MV-4-11 (cell line): ENCODE measurements at regions not wholly inside any gene's neighbourhood (a gene's known extent, or its start where the extent isn't known, plus 50 kb on each side); places are given as distances from the start of the nearest gene placed in this dataset.
A peak's percentile ranks its signal among the peaks of the same experiment; 100 is the strongest.

Experiments
- DNase-seq: peaks from one replicate; lab custom pipeline; 2025; lab: John Stamatoyannopoulos, UW

- DNase-seq = peak; percentile 82
These were observed 213.9 kb upstream of the CNR1 start for GRCh38 chr6:88380083-88380482.

DNA sequence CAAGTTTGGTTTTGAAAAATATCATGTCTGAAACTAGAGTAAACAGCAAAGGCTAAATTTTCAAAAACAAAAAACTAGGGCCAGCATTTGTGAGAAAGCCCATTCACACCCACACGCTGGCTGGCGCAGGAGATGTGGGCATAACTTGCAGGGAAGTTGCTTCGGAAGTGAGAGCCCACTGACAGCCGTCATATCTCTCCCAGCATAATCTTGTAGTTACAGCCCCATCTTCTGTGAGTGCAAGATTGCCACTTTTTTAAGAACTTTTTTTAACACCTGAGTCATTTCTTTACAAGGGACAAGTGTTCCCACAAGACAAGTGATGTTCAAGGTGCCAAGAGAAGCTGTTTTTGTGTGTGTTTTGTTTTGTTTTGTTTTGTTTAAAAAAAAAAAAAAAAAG, 212.5 kb upstream of the CNR1 start:
- no peak for DNase-seq

GRCh38 chr6:88377976-88378568, 211.9 kb upstream of the CNR1 start:
- no peak for DNase-seq

- no peak for DNase-seq
These were observed 210.7 kb upstream of the CNR1 start for GRCh38 chr6:88376768-88377387.

DNA sequence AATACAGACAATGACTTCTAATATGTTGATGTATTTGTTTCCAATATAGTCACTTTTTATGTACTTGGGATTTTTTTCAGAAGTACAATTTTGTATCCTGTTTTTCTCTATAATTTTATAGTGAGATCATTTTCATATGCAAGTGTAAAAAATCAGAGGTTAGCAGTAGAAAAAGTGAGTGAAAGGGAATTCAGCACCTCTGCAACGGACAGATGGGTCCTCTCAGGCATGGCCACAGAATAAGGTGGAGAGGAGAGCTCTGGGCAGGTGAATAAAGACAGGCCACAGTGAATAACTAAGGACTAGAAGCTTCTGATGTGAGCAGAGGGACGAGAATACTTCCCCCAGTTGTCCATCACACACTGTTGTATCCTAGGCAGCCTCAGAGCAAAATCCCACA, 210.1 kb upstream of the CNR1 start:
- no peak for DNase-seq

DNA sequence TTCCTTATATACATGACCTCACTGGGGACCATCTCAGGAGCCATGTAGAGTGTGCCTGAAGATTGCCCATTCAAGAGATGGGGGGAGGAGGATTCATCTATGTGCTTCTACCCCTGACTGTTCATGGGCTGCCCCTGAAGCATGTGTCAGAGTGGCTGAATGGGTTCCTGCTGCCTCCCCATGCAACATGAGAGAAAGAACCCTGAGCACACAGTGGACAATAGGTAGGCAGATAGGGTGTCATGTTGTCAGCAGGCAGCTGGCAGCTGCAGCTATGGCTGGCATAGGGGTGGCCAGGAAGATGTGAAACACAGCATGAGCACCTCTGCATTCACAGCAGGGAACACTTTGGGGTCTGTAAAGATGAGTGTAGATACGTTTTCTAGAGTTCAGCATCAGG, 208.4 kb upstream of the CNR1 start:
- no peak for DNase-seq

- DNase-seq = no peak
These were observed 205.3 kb upstream of the CNR1 start for GRCh38 chr6:88371480-88371879.

DNA sequence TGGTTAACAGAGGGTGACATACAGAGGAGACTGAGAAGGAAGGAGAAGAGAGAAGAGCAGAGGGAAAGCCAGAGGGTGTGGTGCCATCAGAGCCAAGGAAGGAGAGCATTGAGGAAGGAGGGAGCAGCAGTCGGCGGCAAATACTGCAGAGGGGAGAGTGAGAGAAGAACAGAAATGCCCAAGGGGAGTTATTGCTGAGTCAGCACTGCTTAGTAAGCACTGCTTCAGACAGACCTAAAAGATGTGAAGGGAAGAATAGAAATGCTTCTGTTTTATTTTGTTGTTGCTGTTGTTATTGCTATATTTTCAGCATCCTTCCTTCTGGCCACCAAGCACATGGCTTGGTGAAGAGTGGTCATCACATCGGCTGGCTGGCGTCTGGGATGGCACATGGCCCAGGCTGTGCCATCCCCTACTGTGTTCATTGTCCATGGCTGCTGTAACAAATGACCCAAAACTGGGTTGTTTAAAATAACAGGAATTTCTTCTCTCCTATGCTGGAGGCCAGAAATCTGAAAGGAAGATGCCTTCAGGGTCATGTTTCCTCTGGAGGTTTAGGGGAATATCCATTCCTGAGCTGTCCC, 204.1 kb upstream of the CNR1 start:
- no peak for DNase-seq

DNA sequence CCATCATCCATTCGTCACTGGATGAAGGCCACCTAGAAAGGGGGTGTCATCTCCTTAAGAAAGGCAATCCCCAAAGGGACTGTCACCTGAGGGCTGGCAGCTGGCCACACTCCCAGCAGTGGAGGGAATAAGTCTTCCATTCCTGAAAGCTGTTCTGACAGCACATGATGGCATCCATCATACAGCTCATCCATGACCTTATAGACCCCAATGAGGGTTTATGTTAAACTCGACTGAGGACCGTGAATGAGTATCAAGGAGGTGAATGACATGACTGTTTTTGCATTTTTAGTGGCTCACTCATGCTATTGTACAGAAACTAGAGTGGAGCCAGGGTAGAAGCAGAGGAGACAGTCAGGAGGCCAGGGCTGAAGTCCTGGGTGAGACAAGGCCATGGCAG, 203.1 kb upstream of the CNR1 start:
- no peak for DNase-seq

DNA sequence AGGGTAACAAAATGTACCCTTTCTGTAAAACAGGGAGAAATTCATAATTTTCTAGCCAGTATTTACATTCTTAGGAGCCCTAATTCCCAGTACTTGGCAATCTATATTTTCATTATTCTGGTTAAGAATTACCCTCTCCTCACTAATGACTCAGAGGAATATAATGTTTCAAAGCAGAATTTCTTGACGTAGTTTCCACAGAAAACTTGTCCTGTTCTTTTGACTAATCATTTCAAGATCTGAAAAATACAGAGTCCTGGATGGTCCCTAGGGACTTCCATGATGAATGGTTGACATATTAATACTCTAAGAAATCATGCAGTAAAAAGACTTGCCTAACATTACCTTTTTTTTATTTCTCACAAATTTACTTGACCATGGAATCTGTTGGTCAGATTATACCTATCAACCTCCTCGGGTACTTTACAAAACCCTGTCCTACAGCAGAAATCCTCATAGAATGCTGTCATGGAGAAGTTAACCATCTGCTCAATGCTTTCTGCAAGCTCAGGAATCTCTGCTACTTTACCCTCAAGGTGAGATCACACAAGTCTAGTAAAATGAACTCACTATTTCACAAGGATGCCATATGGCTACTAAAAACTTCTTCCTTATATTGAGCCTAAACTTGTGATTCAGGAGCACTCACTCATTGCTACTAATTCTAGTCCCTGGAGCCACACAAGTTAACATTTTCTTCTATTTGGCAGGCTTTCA, 202.1 kb upstream of the CNR1 start:
- no peak for DNase-seq

DNA sequence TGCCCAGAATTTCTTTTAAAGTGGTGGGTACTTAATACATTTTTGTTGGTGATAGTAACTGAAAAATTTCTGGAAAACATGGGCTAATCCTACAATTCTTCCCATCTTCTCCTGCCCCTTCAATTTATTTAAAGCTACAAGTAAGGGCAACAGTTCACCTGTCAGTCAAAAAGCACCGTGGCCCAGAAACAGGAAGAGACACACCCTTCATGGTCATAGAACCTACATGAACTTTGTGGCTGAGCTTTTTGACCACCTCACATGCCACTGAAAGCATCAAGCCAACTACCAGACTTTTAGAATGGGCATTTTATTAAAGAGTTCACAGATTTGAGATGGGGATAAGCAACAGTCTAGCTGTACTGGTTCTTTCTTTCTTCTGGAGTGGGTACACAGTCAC, 201.1 kb upstream of the CNR1 start:
- no peak for DNase-seq

- no peak for DNase-seq
These were observed 200.5 kb upstream of the CNR1 start for GRCh38 chr6:88366672-88367071.

DNA sequence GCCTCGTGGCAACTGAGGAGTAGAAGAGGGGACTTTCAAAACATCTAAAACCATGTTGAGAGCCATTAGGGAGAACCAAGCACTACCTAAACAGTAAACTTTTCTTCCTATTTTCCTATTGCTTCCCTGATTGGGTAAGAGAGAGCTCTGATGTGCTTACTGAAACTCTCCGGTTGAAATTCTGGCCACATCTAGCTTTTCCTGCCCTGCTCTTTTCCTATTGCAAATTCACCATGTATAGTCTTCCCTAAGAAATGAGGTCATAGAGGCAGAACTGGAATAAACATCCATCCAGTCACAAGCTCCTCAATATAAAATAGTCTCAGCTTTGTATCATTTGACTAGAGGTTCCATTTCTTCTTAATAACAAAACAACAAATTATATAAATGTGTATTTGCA, 199.5 kb upstream of the CNR1 start:
- no peak for DNase-seq

DNA sequence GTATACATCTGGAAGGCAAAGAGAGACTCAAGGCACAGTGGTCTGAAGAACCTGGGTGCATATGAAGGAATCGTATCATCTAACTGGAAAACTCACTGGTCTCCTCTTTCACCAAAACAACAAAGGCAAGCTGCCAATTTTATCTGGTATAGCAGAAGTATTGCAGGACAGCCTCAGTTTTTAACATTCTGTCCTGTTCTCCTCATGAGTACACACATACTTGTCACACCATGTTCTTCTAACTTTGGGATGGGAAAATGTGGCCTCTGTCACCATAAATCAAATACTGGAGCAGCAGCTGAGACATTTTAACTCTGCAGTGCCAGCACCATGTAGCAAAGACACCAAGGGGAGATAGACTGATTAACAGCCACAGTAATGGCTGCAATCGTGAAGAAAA, 199.1 kb upstream of the CNR1 start:
- no peak for DNase-seq

DNA sequence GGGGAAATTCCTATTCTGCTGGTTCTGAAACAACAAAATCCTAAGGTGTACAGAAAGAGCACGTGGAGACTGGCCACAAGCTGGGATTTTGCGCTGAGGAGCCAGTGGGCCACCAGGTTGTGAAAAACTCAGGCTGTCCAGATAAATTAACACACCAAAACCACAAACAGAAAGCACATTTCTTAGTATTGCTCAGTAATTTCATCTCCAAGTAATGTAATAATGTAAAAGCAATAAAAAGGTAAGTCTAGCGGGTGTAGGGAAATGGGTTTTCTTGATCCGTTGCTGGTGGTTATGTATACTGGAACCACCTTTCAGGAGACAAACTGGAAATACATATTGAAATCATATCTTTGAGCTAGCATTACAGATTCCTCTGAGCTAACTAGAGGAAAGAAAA, 195.6 kb upstream of the CNR1 start:
- DNase-seq = no peak

GRCh38 chr6:88361298-88361697, 195.2 kb upstream of the CNR1 start:
- DNase-seq = no peak

DNA sequence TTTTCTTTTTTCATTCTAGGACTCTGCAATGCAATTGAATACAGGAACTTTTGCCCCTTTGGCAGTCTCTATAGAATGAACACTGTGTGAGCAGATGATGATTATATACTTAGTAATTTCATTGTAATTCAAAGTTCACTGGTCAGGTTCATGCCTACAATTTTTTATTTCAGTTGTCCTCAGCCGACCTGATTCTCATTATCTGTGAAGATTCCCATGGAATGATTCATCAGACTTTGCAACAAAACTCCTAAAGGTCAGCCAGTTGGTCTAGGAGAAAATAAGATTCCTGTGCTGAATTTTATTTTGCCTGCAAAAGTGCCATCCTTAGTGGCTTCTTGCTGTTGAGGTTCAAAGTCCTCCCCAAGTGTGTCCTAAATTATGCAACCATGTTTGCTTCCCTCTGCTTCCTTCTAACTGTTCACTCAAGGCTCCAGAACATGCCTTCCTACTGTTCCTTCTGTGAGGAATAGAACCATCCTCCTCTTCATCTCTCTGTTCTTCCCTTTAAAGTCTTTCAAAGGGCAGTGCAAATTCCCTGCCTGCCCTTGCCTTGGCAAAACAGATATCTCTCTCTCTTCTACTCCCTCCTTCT, 194.2 kb upstream of the CNR1 start:
- no peak for DNase-seq

GRCh38 chr6:88359530-88360202, 193.5 kb upstream of the CNR1 start:
- no peak for DNase-seq

GRCh38 chr6:88358846-88359245, 192.7 kb upstream of the CNR1 start:
- no peak for DNase-seq

DNA sequence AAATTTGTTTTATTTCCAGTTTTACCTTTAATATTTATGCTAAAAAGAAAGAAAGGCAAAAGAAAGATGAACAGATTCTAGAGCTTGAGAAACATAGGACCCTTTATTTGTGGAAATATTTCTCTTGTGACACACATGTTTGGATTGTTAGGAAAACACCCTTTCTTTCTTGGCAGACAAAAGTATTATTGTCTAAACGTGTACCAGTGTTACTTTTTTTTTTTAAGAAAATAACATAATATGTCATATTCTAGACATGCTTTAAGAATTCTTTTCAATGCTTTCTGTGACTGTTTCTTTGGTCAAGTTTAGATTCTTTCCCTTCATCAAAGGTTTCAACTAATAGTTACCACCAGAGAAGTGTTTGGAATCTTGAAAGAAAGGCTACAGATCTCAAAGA, 183.4 kb upstream of the CNR1 start:
- no peak for DNase-seq

DNA sequence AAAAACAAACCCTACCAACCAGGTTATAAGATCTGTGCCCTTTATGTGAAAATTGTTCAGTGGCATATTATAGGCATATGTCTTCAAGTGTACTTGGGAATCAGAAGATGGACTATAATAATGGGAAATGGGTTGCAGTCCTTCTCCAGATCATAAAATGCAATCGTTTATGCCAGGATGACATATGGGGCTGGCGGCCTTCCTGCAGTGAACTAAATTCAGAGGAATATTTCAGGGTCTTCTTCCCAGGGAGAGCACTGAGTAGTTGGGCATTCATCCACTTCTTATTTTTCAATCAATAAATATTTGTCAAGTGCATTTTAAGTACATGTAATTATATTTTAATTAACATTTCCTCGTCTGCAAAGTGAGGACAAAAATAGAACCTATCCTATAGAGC, 176.2 kb upstream of the CNR1 start:
- no peak for DNase-seq

DNA sequence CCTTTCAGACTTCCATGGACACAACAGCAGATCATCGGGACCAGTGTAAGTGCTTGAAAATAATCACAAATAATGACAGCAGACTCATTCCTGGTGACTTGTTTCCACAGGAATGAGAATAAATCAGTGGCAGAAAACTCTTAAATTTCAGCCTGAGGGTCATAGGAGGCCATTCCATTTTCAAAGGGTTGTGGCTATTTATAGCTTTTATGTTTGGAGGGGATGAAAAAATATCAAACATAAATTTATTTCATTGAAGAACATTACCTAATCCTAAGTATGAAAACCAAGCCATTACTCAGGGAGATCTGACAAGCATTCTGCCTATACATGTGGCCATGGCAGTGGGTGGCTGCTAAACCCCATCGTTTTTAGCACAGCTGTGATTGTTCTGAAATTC, 173.6 kb upstream of the CNR1 start:
- DNase-seq = no peak
